ENCODE measurements at regions not wholly inside any gene's neighbourhood (a gene's known extent, or its start where the extent isn't known, plus 50 kb on each side); places are given as distances from the start of the nearest gene placed in this dataset.

DNA sequence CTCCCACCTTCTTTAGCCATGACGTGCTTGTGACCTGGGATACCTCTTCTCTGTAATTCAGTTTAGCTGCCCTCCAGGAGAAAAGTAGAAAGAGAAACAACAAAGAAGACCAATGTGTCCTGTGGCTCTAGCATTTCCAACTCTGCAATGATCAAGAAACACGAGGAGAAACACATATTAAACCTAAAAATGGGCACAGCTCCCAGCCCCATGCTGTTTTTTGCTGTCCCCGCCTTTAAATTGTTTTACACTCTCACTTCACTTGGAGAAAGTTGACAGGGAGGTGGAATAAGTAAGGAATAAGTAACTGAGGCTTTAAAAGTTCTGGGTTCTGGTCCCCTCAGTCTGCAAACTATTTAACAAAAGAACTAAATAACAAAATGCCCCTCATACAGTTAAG lies 390.6 kb downstream of the TNS1 start:
- H3K27ac ChIP-seq (ENCODE audit: low read depth, low read length, poor library complexity, severe bottlenecking), result no peak overlapping the region
- intact Hi-C loops (cut with micrococcal nuclease; ENCODE audit: unreplicated experiment), result no loop called here
- no peaks in the 10 kb centered on the region for H4K20me1 ChIP-seq (ENCODE audit: insufficient read depth, low read length)
- H2AFZ ChIP-seq (ENCODE audit: low read length), result no peak overlapping the region
- no peaks in the 10 kb centered on the region for H3K79me2 ChIP-seq (ENCODE audit: insufficient read depth, low read depth, low read length)
- DNase-seq (ENCODE audit: low spot score), result no peak
- H3K36me3 ChIP-seq (ENCODE audit: insufficient read depth, low read length), result no peaks in the 10 kb centered on the region
- BruUV-seq (replicated peaks), result no TSS peak
- H3K4me3 ChIP-seq (ENCODE audit: low read depth, low read length, poor library complexity, severe bottlenecking), result no peak overlapping the region
- H3K4me1 ChIP-seq (ENCODE audit: insufficient read depth, low read length, poor library complexity, severe bottlenecking), result no peaks in the 10 kb centered on the region
- ChIA-PET CTCF (ENCODE audit: unreplicated experiment) (no interaction called here), POLR2A (no interaction called here)
- H3K9me2 ChIP-seq (ENCODE audit: insufficient read depth, low read length), result no peaks in the 10 kb centered on the region
- no peak for TF ChIP-seq EZH2phosphoT487 (IDR thresholded peaks at IDR 0.05; ENCODE audit: borderline replicate concordance, low read depth, low read length)
- TF ChIP-seq, protein P1, sequence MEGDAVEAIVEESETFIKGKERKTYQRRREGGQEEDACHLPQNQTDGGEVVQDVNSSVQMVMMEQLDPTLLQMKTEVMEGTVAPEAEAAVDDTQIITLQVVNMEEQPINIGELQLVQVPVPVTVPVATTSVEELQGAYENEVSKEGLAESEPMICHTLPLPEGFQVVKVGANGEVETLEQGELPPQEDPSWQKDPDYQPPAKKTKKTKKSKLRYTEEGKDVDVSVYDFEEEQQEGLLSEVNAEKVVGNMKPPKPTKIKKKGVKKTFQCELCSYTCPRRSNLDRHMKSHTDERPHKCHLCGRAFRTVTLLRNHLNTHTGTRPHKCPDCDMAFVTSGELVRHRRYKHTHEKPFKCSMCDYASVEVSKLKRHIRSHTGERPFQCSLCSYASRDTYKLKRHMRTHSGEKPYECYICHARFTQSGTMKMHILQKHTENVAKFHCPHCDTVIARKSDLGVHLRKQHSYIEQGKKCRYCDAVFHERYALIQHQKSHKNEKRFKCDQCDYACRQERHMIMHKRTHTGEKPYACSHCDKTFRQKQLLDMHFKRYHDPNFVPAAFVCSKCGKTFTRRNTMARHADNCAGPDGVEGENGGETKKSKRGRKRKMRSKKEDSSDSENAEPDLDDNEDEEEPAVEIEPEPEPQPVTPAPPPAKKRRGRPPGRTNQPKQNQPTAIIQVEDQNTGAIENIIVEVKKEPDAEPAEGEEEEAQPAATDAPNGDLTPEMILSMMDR (conservative IDR thresholded peaks at IDR 0.05; ENCODE audit: low read length), result no peak
- H3K4me2 ChIP-seq (ENCODE audit: low read length), result no peak overlapping the region
- H3K9me3 ChIP-seq (ENCODE audit: low read length), result no peaks in the 10 kb centered on the region

DNA sequence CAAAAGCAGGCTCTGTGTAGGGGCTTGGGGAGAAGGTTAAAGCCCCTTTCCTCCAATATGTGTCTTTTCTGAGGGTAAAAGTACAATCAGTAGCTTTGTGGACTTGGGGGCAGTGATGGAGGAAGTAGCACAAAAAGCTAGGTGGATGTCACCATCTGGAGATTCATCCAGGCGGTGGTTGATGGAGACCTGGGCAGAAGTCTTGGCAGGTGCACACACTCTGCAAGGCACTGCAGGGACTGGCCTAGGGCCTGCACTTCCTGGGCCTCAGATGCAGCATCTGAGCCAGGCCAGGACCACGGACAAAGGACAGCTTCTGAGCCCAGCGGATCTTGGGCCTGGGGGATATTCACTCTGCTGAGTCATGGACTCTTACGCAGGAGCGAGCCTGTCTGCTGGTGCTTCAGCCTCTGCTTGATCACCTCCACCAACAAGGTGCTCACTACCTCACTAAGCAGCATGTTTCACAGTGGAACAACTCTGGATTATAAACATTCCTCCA lies 391.1 kb downstream of the TNS1 start:
- POLR2A ChIA-PET, result no interaction called here
- Histone ChIP-seq H3K27ac (ENCODE audit: low read depth, low read length, poor library complexity, severe bottlenecking) (no peak overlapping the region), H3K9me2 (ENCODE audit: insufficient read depth, low read length) (no peaks in the 10 kb centered on the region), H3K4me3 (ENCODE audit: low read depth, low read length, poor library complexity, severe bottlenecking) (no peak overlapping the region), H3K9me3 (ENCODE audit: low read length) (no peaks in the 10 kb centered on the region), H3K4me1 (ENCODE audit: insufficient read depth, low read length, poor library complexity, severe bottlenecking) (no peaks in the 10 kb centered on the region), H3K36me3 (ENCODE audit: insufficient read depth, low read length) (no peaks in the 10 kb centered on the region), H3K79me2 (ENCODE audit: insufficient read depth, low read depth, low read length) (no peaks in the 10 kb centered on the region), H4K20me1 (ENCODE audit: insufficient read depth, low read length) (no peaks in the 10 kb centered on the region), H2AFZ (ENCODE audit: low read length) (no peak overlapping the region), H3K4me2 (ENCODE audit: low read length) (no peak overlapping the region)
- no peak for TF ChIP-seq EZH2phosphoT487 (IDR thresholded peaks at IDR 0.05; ENCODE audit: borderline replicate concordance, low read depth, low read length)
- TF ChIP-seq, protein P1 (conservative IDR thresholded peaks at IDR 0.05; ENCODE audit: low read length), result no peak
- no TSS peak for BruUV-seq (replicated peaks)
- CTCF ChIA-PET (ENCODE audit: unreplicated experiment), result interaction anchor here (0.6 kb wide), 1 partner anchor 15 kb away, joined by 3 read pairs; no protein-coding TSS in a partner anchor
- DNase-seq (ENCODE audit: low spot score), result no peak
- intact Hi-C loops (cut with micrococcal nuclease; ENCODE audit: unreplicated experiment), result no loop called here

DNA sequence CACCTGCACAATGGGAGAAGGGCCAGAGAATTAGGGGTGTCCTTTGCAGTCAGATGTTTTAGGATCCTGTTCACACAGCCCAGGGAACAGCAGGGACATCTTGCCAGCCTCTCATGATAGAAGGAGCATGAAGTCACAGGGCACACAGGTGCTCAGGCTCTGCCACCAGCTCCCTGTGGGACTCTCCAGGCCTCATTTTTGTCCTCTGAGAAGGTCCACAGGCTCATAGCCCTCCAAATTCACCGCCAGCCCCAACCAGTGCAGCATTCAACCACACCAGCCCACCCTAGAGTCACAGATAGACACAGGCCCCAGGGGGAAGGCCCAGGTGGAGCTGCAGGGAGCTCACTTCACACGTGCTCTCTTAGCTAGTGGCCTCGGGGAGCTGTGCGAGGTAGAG lies 391.7 kb downstream of the TNS1 start:
- Histone ChIP-seq H3K4me1 (ENCODE audit: insufficient read depth, low read length, poor library complexity, severe bottlenecking) (no peaks in the 10 kb centered on the region), H3K79me2 (ENCODE audit: insufficient read depth, low read depth, low read length) (no peaks in the 10 kb centered on the region), H3K27ac (ENCODE audit: low read depth, low read length, poor library complexity, severe bottlenecking) (no peak overlapping the region), H4K20me1 (ENCODE audit: insufficient read depth, low read length) (no peaks in the 10 kb centered on the region), H3K9me2 (ENCODE audit: insufficient read depth, low read length) (no peaks in the 10 kb centered on the region), H3K9me3 (ENCODE audit: low read length) (no peaks in the 10 kb centered on the region), H3K4me3 (ENCODE audit: low read depth, low read length, poor library complexity, severe bottlenecking) (no peak overlapping the region), H2AFZ (ENCODE audit: low read length) (no peak overlapping the region), H3K4me2 (ENCODE audit: low read length) (no peak overlapping the region), H3K36me3 (ENCODE audit: insufficient read depth, low read length) (no peaks in the 10 kb centered on the region)
- ChIA-PET POLR2A (no interaction called here), CTCF (ENCODE audit: unreplicated experiment) (interaction anchor here (0.6 kb wide), 1 partner anchor 15 kb away, joined by 3 read pairs; no protein-coding TSS in a partner anchor)
- DNase-seq (ENCODE audit: low spot score), result no peak
- no TSS peak for BruUV-seq (replicated peaks)
- intact Hi-C loops (cut with micrococcal nuclease; ENCODE audit: unreplicated experiment), result no loop called here
- no peak for TF ChIP-seq EZH2phosphoT487 (IDR thresholded peaks at IDR 0.05; ENCODE audit: borderline replicate concordance, low read depth, low read length)
- TF ChIP-seq, protein P1 (conservative IDR thresholded peaks at IDR 0.05; ENCODE audit: low read length), result no peak
